NT2/D1 (cell line): ENCODE measurements at regions not wholly inside any gene's neighbourhood (a gene's known extent, or its start where the extent isn't known, plus 50 kb on each side); places are given as distances from the start of the nearest gene placed in this dataset.

Experiments used
- DNase-seq: peaks from one replicate; pipeline ENCODE4 v3.0.0-alpha.2; 2011; ENCODE audit warnings: low read depth, low spot score
- H3K27me3 ChIP-seq: 2 replicates; pipeline ENCODE4 v1.6.0; 2011; ENCODE audit warnings: mild to moderate bottlenecking; ENCODE audit not compliant: insufficient read length, insufficient read depth
- H3K36me3 ChIP-seq: 2 replicates; pipeline ENCODE4 v1.6.1; 2011; ENCODE audit warnings: mild to moderate bottlenecking, low read length, mixed read lengths; ENCODE audit not compliant: insufficient read depth, insufficient read length
- H3K4me1 ChIP-seq: 2 replicates; pipeline ENCODE4 v1.5.1; 2011; ENCODE audit not compliant: insufficient read depth, insufficient read length
- H3K4me3 ChIP-seq: 2 replicates; pipeline ENCODE4 v1.5.1; 2011; ENCODE audit warnings: low read depth; ENCODE audit not compliant: insufficient read length
- H3K9ac ChIP-seq: 2 replicates; pipeline ENCODE4 v1.6.0; 2011; ENCODE audit warnings: low read depth; ENCODE audit not compliant: insufficient read length
- H3K9me3 ChIP-seq: 2 replicates; pipeline ENCODE4 v1.5.1; 2011; ENCODE audit warnings: mild to moderate bottlenecking, low read length; ENCODE audit not compliant: insufficient read depth
- SUZ12 ChIP-seq: IDR thresholded peaks from 2 replicates; pipeline ENCODE4 v1.6.1; 2011; ENCODE audit not compliant: insufficient read length, insufficient read depth; ENCODE audit errors: extremely low read depth
- YY1 ChIP-seq: IDR thresholded peaks from 2 replicates; pipeline ENCODE4 v1.6.1; 2011; ENCODE audit not compliant: insufficient read length, insufficient read depth
- ZNF274 ChIP-seq: IDR thresholded peaks from 2 replicates; pipeline ENCODE4 v1.6.1; 2011; ENCODE audit warnings: mild to moderate bottlenecking, low read depth, low read length

DNA sequence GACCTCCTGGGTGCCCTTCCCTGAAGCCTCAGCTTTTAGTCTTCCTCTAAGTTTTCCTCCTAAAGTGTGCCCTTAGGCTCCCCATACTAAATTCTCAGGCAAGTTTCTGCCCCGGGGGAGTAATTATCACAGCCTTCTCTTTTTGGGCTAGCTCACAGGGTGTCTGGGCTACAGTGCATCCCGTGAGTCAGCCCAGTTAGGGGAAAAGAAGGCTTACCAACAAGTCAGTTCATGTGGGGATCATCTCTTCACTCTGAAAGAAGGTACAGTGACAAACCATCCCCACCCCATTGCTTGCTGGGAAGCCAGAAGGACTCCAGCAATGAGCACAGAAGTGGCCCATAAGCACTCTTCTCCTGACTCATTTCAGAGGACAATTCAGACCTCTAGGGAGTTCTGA, 134.7 kb upstream of the FAM9C start:
- TF ChIP-seq YY1 (no peak), ZNF274 (no peak), SUZ12 (no peak)
- H3K4me3 ChIP-seq: no peak overlapping the region
- no peaks in the 10 kb centered on the region for H3K27me3 ChIP-seq
- H3K4me1 ChIP-seq: no peaks in the 10 kb centered on the region
- no peaks in the 10 kb centered on the region for H3K36me3 ChIP-seq
- DNase-seq: no peak
- no peak overlapping the region for H3K9ac ChIP-seq
- H3K9me3 ChIP-seq: no peaks in the 10 kb centered on the region

DNA sequence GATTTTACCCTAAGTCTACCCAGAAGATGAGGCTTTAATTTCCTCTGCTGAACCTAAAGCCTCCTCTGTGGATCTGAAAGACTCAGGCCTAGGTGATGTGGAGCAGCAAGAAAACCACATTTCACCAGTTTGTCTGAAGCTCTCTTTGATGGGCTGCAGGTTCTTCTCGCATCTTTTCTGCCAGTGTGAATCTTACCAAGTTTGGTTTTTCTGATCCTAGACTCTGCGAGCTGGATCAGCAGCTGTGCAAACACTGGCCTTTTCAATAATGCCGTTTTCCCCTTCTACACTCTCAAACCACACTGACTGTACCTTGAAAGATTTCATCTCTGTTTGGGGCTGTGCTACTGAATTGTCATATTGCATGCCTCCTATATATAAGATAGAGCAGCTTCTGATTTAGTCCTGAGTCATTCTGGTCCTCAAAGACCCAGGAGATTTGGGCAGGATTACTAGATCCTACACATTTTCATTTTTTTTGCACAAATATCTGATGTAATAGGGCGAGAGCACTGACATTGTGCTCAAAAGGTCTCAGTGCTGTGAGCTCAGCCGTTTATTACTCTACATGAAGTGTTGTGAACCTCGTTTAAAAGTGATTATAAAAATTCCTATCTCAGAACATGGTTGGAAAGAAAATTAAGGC, 133.6 kb upstream of the FAM9C start:
- no peaks in the 10 kb centered on the region for H3K27me3 ChIP-seq
- no peak overlapping the region for H3K9ac ChIP-seq
- H3K4me1 ChIP-seq: no peaks in the 10 kb centered on the region
- no peaks in the 10 kb centered on the region for H3K9me3 ChIP-seq
- H3K36me3 ChIP-seq: no peaks in the 10 kb centered on the region
- no peak overlapping the region for H3K4me3 ChIP-seq
- TF ChIP-seq SUZ12: no peak
- no peak for TF ChIP-seq ZNF274
- no peak for TF ChIP-seq YY1
- DNase-seq: no peak

- no peak overlapping the region for H3K4me3 ChIP-seq
- H3K36me3 ChIP-seq: no peaks in the 10 kb centered on the region
- no peaks in the 10 kb centered on the region for H3K4me1 ChIP-seq
- TF ChIP-seq ZNF274 (no peak), SUZ12 (no peak), YY1 (no peak)
- no peaks in the 10 kb centered on the region for H3K27me3 ChIP-seq
- DNase-seq: no peak
- no peaks in the 10 kb centered on the region for H3K9me3 ChIP-seq
- no peak overlapping the region for H3K9ac ChIP-seq
These were observed 130.6 kb upstream of the FAM9C start for GRCh38 chrX:13175056-13175455.

DNA sequence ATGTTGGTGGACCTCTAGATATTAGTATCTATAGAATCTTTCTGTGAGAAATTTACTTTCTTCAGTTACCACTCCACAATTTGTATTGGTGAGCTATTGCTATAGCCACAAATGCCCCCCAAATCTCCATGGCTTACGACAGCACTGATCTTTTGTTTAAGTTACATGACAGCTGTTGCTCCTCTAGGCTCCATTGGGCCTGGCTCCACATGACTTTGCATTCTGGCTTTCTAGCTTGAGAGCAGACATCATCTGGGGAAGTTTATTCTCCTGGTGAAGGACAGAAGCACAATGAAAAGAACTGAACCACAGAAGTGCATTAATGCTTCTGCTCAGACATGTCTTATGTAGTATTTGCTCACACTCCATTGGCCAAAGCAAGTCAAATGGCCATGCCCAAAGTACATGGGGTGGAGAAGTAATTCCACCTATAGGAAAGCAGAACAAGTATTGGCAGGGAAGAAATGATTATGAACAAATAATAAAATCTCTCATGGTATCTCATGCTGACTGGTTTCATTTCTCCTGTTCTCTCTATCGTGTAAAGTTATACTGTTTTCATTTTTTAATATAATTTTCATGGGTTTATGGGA, 126.6 kb upstream of the FAM9C start:
- no peak for TF ChIP-seq SUZ12
- TF ChIP-seq YY1: no peak
- no peak for TF ChIP-seq ZNF274
- no peak for DNase-seq
- Histone ChIP-seq H3K9ac (no peak overlapping the region), H3K4me3 (no peak overlapping the region), H3K9me3 (no peaks in the 10 kb centered on the region), H3K27me3 (no peaks in the 10 kb centered on the region), H3K4me1 (no peaks in the 10 kb centered on the region), H3K36me3 (no peaks in the 10 kb centered on the region)

DNA sequence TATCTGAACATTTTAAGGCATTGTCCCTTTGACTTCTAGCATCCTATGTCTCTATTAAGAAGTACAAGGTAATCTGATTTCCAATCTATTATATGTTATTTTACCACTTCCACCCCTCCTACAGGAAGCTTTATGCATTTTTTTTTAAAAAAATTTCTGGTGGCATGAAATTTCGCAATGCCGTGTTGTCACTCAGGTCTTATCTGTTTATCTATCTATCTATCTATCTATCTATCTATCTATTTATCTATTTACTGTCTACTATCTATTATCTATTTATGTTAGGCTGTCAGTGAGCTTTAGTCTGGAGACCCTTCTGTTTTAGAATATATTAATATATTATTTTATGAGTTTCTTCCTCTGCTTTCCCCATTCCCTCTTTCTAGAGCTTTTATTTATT, 125.3 kb upstream of the FAM9C start:
- Histone ChIP-seq H3K4me3 (no peak overlapping the region), H3K9ac (no peak overlapping the region), H3K27me3 (no peaks in the 10 kb centered on the region), H3K36me3 (no peaks in the 10 kb centered on the region), H3K4me1 (no peaks in the 10 kb centered on the region), H3K9me3 (no peaks in the 10 kb centered on the region)
- DNase-seq: no peak
- TF ChIP-seq SUZ12: no peak
- no peak for TF ChIP-seq YY1
- no peak for TF ChIP-seq ZNF274

GRCh38 chrX:13168269-13168668, 123.8 kb upstream of the FAM9C start:
- no peak overlapping the region for H3K4me3 ChIP-seq
- no peak for DNase-seq
- no peaks in the 10 kb centered on the region for H3K36me3 ChIP-seq
- TF ChIP-seq ZNF274 (no peak), SUZ12 (no peak), YY1 (no peak)
- H3K4me1 ChIP-seq: no peaks in the 10 kb centered on the region
- H3K9me3 ChIP-seq: peaks cover 1% of the 10 kb centered on the region; the same call in 1 of the 2 replicates
- H3K9ac ChIP-seq: no peak overlapping the region
- H3K27me3 ChIP-seq: no peaks in the 10 kb centered on the region

DNA sequence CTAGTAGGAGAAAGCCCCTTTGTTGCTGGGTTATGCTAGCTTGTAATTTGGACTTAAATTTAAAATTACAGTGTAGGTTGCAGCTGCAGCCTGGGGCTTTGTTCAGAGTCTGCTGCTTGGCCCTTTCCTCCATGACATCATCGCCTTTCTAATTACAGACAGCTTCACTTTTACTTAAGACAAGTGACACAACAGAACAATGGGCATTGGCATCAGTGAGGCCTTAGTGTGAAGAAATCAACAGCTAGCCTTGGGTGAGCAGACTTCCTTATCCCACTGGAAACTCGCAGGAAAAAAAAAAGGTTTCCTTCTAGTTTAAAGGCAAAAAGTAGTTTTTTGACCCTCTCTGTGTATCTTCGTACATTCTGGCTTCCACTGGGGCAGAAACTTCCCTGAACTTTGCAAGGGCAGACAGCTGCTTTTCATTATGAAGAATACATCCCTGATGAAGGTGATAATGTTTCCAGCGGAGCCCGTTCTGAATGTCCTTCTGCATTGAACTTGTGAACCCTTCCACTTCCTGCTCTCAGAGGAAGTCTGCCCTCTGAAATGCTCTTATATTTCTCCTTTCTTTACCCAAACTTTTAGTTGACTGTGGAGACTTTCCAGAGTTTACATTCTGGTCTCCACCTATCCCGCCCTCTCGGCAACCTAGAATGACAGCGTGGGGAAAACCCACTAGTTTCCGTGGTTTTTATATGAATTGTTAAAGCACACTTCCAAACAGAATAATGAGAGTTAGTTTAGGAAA, 123.2 kb upstream of the FAM9C start:
- Histone ChIP-seq H3K4me1 (no peaks in the 10 kb centered on the region), H3K4me3 (no peak overlapping the region), H3K9ac (no peak overlapping the region), H3K9me3 (peaks cover 5% of the 10 kb centered on the region; the same call in 1 of the 2 replicates), H3K27me3 (no peaks in the 10 kb centered on the region), H3K36me3 (no peaks in the 10 kb centered on the region)
- TF ChIP-seq SUZ12: no peak
- TF ChIP-seq YY1: no peak
- no peak for TF ChIP-seq ZNF274
- no peak for DNase-seq
